MCF 10A (cell line): ENCODE measurements at regions not wholly inside any gene's neighbourhood (a gene's known extent, or its start where the extent isn't known, plus 50 kb on each side); places are given as distances from the start of the nearest gene placed in this dataset.
A peak's percentile ranks its signal among the peaks of the same experiment; 100 is the strongest.

ENCODE experiments used
- BruUV-seq: library from RNA; stranded (reverse); fragments of 400-500 nt; replicated peaks from 2 replicates; lab custom pipeline; 2021; lab: Mats Ljungman, UMichigan
- CTCF ChIA-PET: fragments of 300-600 bp; sonication (Branson Sonifier 250); formaldehyde crosslinking; extraction: SDS; loops from one replicate; lab custom pipeline; 2021; ENCODE audit warnings: antibody characterized with exemption, inconsistent platforms; lab: Yijun Ruan, JAX
- POLR2A ChIA-PET: fragments of 300-600, 350-650 bp; sonication (Branson Sonifier 250); formaldehyde crosslinking; extraction: SDS; loops from one replicate; lab custom pipeline; 2020; ENCODE audit warnings: antibody characterized with exemption, inconsistent platforms; lab: Yijun Ruan, JAX
- DNase-seq: peaks from one replicate; pipeline ENCODE4 v3.0.0-alpha.2; 2018; ENCODE audit not compliant: unreplicated experiment
- H3K27ac Mint-ChIP-seq: one replicate; pipeline ENCODE4 v1.8.0; 2022; ENCODE audit warnings: mild to moderate bottlenecking, low read depth, mixed read lengths; ENCODE audit not compliant: unreplicated experiment
- H3K27me3 Mint-ChIP-seq: one replicate; pipeline ENCODE4 v1.8.0; 2022; ENCODE audit warnings: mixed read lengths; ENCODE audit not compliant: insufficient read depth, unreplicated experiment
- H3K36me3 Mint-ChIP-seq: one replicate; pipeline ENCODE4 v1.8.0; 2022; ENCODE audit warnings: mild to moderate bottlenecking, moderate library complexity, mixed read lengths; ENCODE audit not compliant: insufficient read depth, unreplicated experiment
- H3K4me1 Mint-ChIP-seq: one replicate; pipeline ENCODE4 v1.8.0; 2022; ENCODE audit warnings: mixed read lengths; ENCODE audit not compliant: insufficient read depth, unreplicated experiment
- H3K4me3 Mint-ChIP-seq: one replicate; pipeline ENCODE4 v1.8.0; 2022; ENCODE audit warnings: mild to moderate bottlenecking, moderate library complexity, mixed read lengths; ENCODE audit not compliant: unreplicated experiment
- H3K9me3 Mint-ChIP-seq: one replicate; pipeline ENCODE4 v1.8.0; 2022; ENCODE audit warnings: mixed read lengths; ENCODE audit not compliant: unreplicated experiment
- intact Hi-C: fragments of 100-400 bp; cut with micrococcal nuclease; formaldehyde crosslinking; loops from 2 replicates; pipeline ENCODE4 v1.14.1; 2022
- TF ChIP-seq, protein P1 (sequence below): fragments of 200-600 bp; IDR thresholded peaks from one replicate; pipeline ENCODE4 v1.8.0; 2022; ENCODE audit warnings: antibody characterized with exemption, mild to moderate bottlenecking; ENCODE audit not compliant: unreplicated experiment

DNA sequence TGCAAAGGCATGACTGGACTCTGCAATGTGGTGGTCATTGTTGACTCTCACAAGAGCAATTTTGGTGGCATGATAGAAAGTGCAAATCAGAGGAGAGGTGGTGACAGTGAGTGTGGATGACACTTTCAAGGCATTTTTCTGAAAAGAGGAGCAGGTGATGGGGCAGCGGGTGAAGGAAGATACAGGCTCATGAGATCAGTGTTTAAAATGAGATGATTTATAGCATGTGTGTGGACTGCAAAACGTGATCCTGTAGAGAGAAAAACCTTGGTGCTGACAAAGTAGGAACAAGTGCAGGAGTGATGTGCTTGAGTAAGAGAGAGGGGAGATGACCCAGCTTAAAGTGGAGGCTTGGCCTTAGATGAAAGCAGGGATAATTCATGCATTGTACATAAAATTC is 171.2 kb upstream of the PPP2R2B start:
- POLR2A ChIA-PET = no interaction called here
- TF ChIP-seq, protein P1, sequence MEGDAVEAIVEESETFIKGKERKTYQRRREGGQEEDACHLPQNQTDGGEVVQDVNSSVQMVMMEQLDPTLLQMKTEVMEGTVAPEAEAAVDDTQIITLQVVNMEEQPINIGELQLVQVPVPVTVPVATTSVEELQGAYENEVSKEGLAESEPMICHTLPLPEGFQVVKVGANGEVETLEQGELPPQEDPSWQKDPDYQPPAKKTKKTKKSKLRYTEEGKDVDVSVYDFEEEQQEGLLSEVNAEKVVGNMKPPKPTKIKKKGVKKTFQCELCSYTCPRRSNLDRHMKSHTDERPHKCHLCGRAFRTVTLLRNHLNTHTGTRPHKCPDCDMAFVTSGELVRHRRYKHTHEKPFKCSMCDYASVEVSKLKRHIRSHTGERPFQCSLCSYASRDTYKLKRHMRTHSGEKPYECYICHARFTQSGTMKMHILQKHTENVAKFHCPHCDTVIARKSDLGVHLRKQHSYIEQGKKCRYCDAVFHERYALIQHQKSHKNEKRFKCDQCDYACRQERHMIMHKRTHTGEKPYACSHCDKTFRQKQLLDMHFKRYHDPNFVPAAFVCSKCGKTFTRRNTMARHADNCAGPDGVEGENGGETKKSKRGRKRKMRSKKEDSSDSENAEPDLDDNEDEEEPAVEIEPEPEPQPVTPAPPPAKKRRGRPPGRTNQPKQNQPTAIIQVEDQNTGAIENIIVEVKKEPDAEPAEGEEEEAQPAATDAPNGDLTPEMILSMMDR = no peak

DNA sequence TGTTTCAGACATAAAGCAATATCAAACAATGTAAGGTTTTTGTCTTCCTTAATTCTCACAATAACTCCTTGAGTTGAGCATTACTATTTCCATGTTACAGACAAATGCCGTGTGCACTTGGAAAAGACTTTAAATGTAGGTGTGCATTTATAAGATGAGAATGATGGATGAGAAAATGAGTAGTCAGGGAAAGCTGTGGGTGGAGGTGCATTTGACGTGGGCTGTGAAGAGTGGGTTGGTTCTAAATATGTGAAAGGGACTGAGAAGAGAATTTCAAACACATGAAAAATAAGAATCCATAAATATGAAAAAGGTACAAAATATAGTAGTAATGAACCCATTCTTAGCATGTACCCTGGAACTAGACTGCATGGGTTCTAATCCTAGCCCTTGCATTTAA is 171.6 kb upstream of the PPP2R2B start:
- H3K27ac Mint-ChIP-seq = no peak overlapping the region
- H3K4me1 Mint-ChIP-seq = no peaks in the 10 kb centered on the region
- H3K9me3 Mint-ChIP-seq = no peaks in the 10 kb centered on the region
- no peak overlapping the region for H3K4me3 Mint-ChIP-seq
- TF ChIP-seq, protein P1 = no peak
- H3K27me3 Mint-ChIP-seq = no peaks in the 10 kb centered on the region
- intact Hi-C loops = no loop called here
- no peaks in the 10 kb centered on the region for H3K36me3 Mint-ChIP-seq
- DNase-seq = no peak
- POLR2A ChIA-PET = no interaction called here
- no TSS peak for BruUV-seq
- CTCF ChIA-PET = interaction anchor here (1.0 kb wide), 1 partner anchor 319 kb away, joined by 3 read pairs; no protein-coding TSS in a partner anchor

More for the DNA sequence above, 171.2 kb upstream of the PPP2R2B start:
- no TSS peak for BruUV-seq
- Mint-ChIP-seq H3K9me3 (no peaks in the 10 kb centered on the region), H3K27me3 (no peaks in the 10 kb centered on the region), H3K4me3 (no peak overlapping the region), H3K27ac (no peak overlapping the region), H3K4me1 (no peaks in the 10 kb centered on the region), H3K36me3 (no peaks in the 10 kb centered on the region)
- no peak for DNase-seq
- CTCF ChIA-PET = no interaction called here
- intact Hi-C loops = no loop called here

DNA sequence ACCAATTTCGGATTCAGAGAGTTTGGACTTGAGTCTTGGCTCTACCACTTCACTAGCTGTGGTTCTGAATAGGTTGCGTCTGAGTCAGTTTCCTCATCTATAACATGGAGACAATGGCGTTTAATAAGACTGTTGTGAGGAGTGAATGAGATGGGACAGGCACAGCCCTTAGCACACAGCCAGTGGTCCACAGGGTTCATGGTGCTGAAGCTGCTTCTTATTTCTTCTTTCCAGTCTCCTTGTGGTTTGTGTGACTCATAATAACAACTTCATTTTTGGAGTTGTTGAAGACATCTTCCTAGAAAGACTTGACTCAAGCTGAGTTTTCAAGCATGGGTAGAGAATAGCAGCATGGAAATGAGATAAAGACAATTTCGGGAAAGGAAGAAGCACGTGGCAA is 172.6 kb upstream of the PPP2R2B start:
- Mint-ChIP-seq H3K9me3 (no peaks in the 10 kb centered on the region), H3K4me3 (no peak overlapping the region), H3K36me3 (no peaks in the 10 kb centered on the region), H3K27ac (no peak overlapping the region), H3K27me3 (no peaks in the 10 kb centered on the region), H3K4me1 (no peaks in the 10 kb centered on the region)
- POLR2A ChIA-PET = no interaction called here
- no TSS peak for BruUV-seq
- intact Hi-C loops = no loop called here
- CTCF ChIA-PET = interaction anchor here (1.0 kb wide), 1 partner anchor 318 kb away, joined by 3 read pairs; no protein-coding TSS in a partner anchor
- peak; percentile 49 for DNase-seq
- TF ChIP-seq, protein P1 = no peak

DNA sequence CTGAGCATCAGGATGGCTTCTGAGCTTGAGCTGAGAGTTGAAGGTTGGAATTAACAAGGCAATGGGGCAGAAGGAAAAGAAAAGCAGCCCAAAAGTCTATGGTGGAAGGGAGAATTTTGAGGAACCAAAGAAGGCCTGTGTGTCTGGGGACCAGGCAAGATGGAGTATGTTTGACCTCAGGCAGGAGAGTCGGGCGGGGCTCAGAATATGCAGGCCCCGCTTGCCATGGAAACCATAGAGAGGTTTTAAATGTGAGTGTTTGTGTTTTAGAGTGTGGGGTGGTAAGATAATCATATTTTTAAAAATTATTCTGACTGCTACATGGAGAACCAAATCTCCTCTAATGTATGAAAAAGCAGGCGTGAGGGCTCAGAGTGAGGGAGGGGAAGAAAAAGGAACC is 174.0 kb upstream of the PPP2R2B start:
- Mint-ChIP-seq H3K36me3 (no peaks in the 10 kb centered on the region), H3K4me1 (no peaks in the 10 kb centered on the region), H3K9me3 (no peaks in the 10 kb centered on the region), H3K27ac (no peak overlapping the region), H3K4me3 (no peak overlapping the region), H3K27me3 (no peaks in the 10 kb centered on the region)
- ChIA-PET POLR2A (no interaction called here), CTCF (interaction anchor here (1.0 to 1.2 kb wide), 2 partner anchors 19 to 136 kb away, joined by 3 read pairs; no protein-coding TSS in a partner anchor)
- intact Hi-C loops = no loop called here
- DNase-seq = no peak
- TF ChIP-seq, protein P1 = no peak
- no TSS peak for BruUV-seq
